DND-41 (cell line): ENCODE measurements at regions not wholly inside any gene's neighbourhood (a gene's known extent, or its start where the extent isn't known, plus 50 kb on each side); places are given as distances from the start of the nearest gene placed in this dataset.

Experiments used
- ATAC-seq: fragments of 200-7000 bp; cut with Tn5 transposase; 3 replicates; pipeline ENCODE4 v1.9.1; 2021; ENCODE audit warnings: low read depth; ENCODE audit not compliant: insufficient read depth
- DNase-seq: peaks from one replicate; pipeline ENCODE4 v3.0.0-alpha.2; 2020
- H2AFZ ChIP-seq: 2 replicates; pipeline ENCODE4 v1.6.0; 2012; ENCODE audit warnings: low read depth, low read length
- H3K27ac ChIP-seq: 2 replicates; pipeline ENCODE4 v1.5.1; 2012; ENCODE audit warnings: low read length, inconsistent platforms
- H3K27me3 ChIP-seq: fragments of 200-600 bp; sonication (generic); 2 replicates; pipeline ENCODE4 v1.6.0; 2012; ENCODE audit warnings: low read length, mild to moderate bottlenecking, inconsistent platforms; ENCODE audit not compliant: insufficient read depth, poor library complexity
- H3K36me3 ChIP-seq: 2 replicates; pipeline ENCODE4 v1.5.1; 2012; ENCODE audit warnings: low read length, inconsistent platforms; ENCODE audit not compliant: insufficient read depth
- H3K4me1 ChIP-seq: 2 replicates; pipeline ENCODE4 v1.5.1; 2012; ENCODE audit warnings: mild to moderate bottlenecking, low read length; ENCODE audit not compliant: insufficient read depth
- H3K4me2 ChIP-seq: 2 replicates; pipeline ENCODE4 v1.6.0; 2012; ENCODE audit warnings: mild to moderate bottlenecking, moderate library complexity, low read length, inconsistent platforms; ENCODE audit not compliant: insufficient read depth
- H3K4me3 ChIP-seq, 2 experiments: fragments of 200-600 bp in 1 of 2; shearing (Covaris generic) in 1 of 2; 2 replicates each; pipeline ENCODE4 v1.5.1; 2012 to 2016; ENCODE audit warnings: inconsistent platforms in 2 of 2, low read length in 2 of 2, mild to moderate bottlenecking in 2 of 2, low read depth in 1 of 2, moderate library complexity in 1 of 2
- H3K79me2 ChIP-seq: 2 replicates; pipeline ENCODE4 v1.6.0; 2012; ENCODE audit warnings: low read length, inconsistent platforms; ENCODE audit not compliant: insufficient read depth
- H3K9ac ChIP-seq: 2 replicates; pipeline ENCODE4 v1.6.0; 2012; ENCODE audit warnings: low read depth, mild to moderate bottlenecking, inconsistent platforms, low read length, moderate library complexity
- H3K9me3 ChIP-seq: 2 replicates; pipeline ENCODE4 v1.5.1; 2012; ENCODE audit warnings: low read length, moderate library complexity, mild to moderate bottlenecking, inconsistent platforms; ENCODE audit not compliant: insufficient read depth, severe bottlenecking
- H4K20me1 ChIP-seq: 2 replicates; pipeline ENCODE4 v1.6.0; 2012; ENCODE audit warnings: low read length; ENCODE audit not compliant: insufficient read depth
- EZH2 ChIP-seq: IDR thresholded peaks from 3 replicates; pipeline ENCODE4 v1.6.1; 2012; ENCODE audit warnings: borderline replicate concordance, low read depth, mild to moderate bottlenecking, moderate library complexity, low read length, inconsistent platforms; ENCODE audit not compliant: severe bottlenecking
- TF ChIP-seq, protein P1 (sequence below): IDR thresholded peaks from 2 replicates; pipeline ENCODE4 v1.5.1; 2012; ENCODE audit warnings: borderline replicate concordance, low read length, moderate library complexity, mild to moderate bottlenecking; ENCODE audit not compliant: poor library complexity, severe bottlenecking; ENCODE audit errors: extremely low read depth

DNA sequence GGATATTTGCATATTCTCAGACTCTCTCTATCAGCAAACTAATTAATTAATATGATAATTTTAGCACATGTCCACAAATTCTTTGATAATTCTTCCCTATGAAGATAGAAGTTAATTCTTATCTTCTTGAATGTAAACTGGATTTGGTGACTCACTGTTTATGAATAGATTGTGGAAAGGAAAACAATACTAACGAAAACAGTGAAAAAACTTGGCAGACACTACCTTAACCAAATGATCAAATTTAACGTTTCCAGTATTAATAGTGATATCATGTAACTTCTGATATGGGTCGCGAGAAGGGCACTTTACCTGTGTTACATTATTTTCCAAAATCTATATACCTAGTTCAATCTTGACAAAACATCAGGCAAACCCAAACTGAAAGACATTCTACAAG is 401.0 kb downstream of the SI start:
- H3K4me3 ChIP-seq, result no peak overlapping the region
- no peaks in the 10 kb centered on the region for H3K79me2 ChIP-seq
- TF ChIP-seq, protein P1, sequence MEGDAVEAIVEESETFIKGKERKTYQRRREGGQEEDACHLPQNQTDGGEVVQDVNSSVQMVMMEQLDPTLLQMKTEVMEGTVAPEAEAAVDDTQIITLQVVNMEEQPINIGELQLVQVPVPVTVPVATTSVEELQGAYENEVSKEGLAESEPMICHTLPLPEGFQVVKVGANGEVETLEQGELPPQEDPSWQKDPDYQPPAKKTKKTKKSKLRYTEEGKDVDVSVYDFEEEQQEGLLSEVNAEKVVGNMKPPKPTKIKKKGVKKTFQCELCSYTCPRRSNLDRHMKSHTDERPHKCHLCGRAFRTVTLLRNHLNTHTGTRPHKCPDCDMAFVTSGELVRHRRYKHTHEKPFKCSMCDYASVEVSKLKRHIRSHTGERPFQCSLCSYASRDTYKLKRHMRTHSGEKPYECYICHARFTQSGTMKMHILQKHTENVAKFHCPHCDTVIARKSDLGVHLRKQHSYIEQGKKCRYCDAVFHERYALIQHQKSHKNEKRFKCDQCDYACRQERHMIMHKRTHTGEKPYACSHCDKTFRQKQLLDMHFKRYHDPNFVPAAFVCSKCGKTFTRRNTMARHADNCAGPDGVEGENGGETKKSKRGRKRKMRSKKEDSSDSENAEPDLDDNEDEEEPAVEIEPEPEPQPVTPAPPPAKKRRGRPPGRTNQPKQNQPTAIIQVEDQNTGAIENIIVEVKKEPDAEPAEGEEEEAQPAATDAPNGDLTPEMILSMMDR, result no peak
- TF ChIP-seq EZH2, result no peak
- no peaks in the 10 kb centered on the region for H4K20me1 ChIP-seq
- H3K27ac ChIP-seq, result no peak overlapping the region
- no peaks in the 10 kb centered on the region for H3K9me3 ChIP-seq
- no peaks in the 10 kb centered on the region for H3K27me3 ChIP-seq
- no peak overlapping the region for H2AFZ ChIP-seq
- H3K4me1 ChIP-seq, result no peaks in the 10 kb centered on the region
- no peak overlapping the region for H3K9ac ChIP-seq
- H3K36me3 ChIP-seq, result no peaks in the 10 kb centered on the region
- no peak overlapping the region for H3K4me2 ChIP-seq
- no peak for DNase-seq
- ATAC-seq, result no peak

GRCh38 chr3:164673738-164674137 is 404.6 kb downstream of the SI start:
- ATAC-seq (no peak), DNase-seq (no peak)
- Histone ChIP-seq H4K20me1 (no peaks in the 10 kb centered on the region), H2AFZ (no peak overlapping the region), H3K27ac (no peak overlapping the region), H3K79me2 (no peaks in the 10 kb centered on the region), H3K9me3 (no peaks in the 10 kb centered on the region), H3K4me1 (no peaks in the 10 kb centered on the region), H3K36me3 (no peaks in the 10 kb centered on the region), H3K27me3 (no peaks in the 10 kb centered on the region), H3K4me2 (no peak overlapping the region), H3K4me3 (no peak overlapping the region), H3K9ac (no peak overlapping the region)
- TF ChIP-seq, protein P1, result no peak
- no peak for TF ChIP-seq EZH2

GRCh38 chr3:164658125-164658524 is 420.2 kb downstream of the SI start:
- Histone ChIP-seq H3K79me2 (no peaks in the 10 kb centered on the region), H3K9me3 (no peaks in the 10 kb centered on the region), H2AFZ (no peak overlapping the region), H3K27ac (no peak overlapping the region), H4K20me1 (no peaks in the 10 kb centered on the region), H3K4me2 (no peak overlapping the region), H3K4me3 (no peak overlapping the region), H3K4me1 (no peaks in the 10 kb centered on the region), H3K9ac (no peak overlapping the region), H3K27me3 (no peaks in the 10 kb centered on the region), H3K36me3 (no peaks in the 10 kb centered on the region)
- no peak for TF ChIP-seq EZH2
- TF ChIP-seq, protein P1, result no peak
- DNase-seq, result no peak
- no peak for ATAC-seq

GRCh38 chr3:164657631-164658030 is 420.7 kb downstream of the SI start:
- no peak for ATAC-seq
- Histone ChIP-seq H3K4me1 (no peaks in the 10 kb centered on the region), H3K4me3 (no peak overlapping the region), H3K4me2 (no peak overlapping the region), H3K79me2 (no peaks in the 10 kb centered on the region), H3K27ac (no peak overlapping the region), H4K20me1 (no peaks in the 10 kb centered on the region), H3K9me3 (no peaks in the 10 kb centered on the region), H3K27me3 (no peaks in the 10 kb centered on the region), H3K36me3 (no peaks in the 10 kb centered on the region), H2AFZ (no peak overlapping the region), H3K9ac (no peak overlapping the region)
- DNase-seq, result no peak
- TF ChIP-seq, protein P1, result no peak
- TF ChIP-seq EZH2, result no peak
